ENCODE measurements at regions not wholly inside any gene's neighbourhood (a gene's known extent, or its start where the extent isn't known, plus 50 kb on each side); places are given as distances from the start of the nearest gene placed in this dataset.

GRCh38 chr14:95611293-95611880 lies 74.8 kb upstream of the TCL1B start:
- DNase-seq: no peak
- Histone ChIP-seq H3K36me3 (replicated peaks; ENCODE audit: insufficient read depth, low read length) (no peaks in the 10 kb centered on the region), H3K27ac (ENCODE audit: low read length) (no peak overlapping the region), H3K27me3 (replicated peaks; ENCODE audit: insufficient read depth, low read length) (no peaks in the 10 kb centered on the region; the same call in 1 of the 2 replicates), H3K4me1 (ENCODE audit: low read length) (no peaks in the 10 kb centered on the region), H3K9me3 (replicated peaks; ENCODE audit: insufficient read depth, low read length) (no peaks in the 10 kb centered on the region), H3F3A (ENCODE audit: insufficient read depth, low read length) (no peaks in the 10 kb centered on the region), H3K9ac (ENCODE audit: low read length) (no peak overlapping the region), H3K4me2 (ENCODE audit: low read depth, low read length) (no peak overlapping the region), H2AFZ (ENCODE audit: low read length) (no peak overlapping the region), H3K9me2 (replicated peaks; ENCODE audit: insufficient read depth, low read length) (no peaks in the 10 kb centered on the region), H3K4me3 (ENCODE audit: low read length) (no peak overlapping the region), H4K20me1 (ENCODE audit: insufficient read depth, low read length) (no peaks in the 10 kb centered on the region), H3K79me2 (ENCODE audit: low read length) (no peaks in the 10 kb centered on the region)
- TF ChIP-seq EZH2 (optimal IDR thresholded peaks at IDR 0.05; ENCODE audit: low read depth, low read length) (no peak), EZH2phosphoT487 (IDR thresholded peaks at IDR 0.05; ENCODE audit: low read length) (no peak)
- TF ChIP-seq, protein P1, sequence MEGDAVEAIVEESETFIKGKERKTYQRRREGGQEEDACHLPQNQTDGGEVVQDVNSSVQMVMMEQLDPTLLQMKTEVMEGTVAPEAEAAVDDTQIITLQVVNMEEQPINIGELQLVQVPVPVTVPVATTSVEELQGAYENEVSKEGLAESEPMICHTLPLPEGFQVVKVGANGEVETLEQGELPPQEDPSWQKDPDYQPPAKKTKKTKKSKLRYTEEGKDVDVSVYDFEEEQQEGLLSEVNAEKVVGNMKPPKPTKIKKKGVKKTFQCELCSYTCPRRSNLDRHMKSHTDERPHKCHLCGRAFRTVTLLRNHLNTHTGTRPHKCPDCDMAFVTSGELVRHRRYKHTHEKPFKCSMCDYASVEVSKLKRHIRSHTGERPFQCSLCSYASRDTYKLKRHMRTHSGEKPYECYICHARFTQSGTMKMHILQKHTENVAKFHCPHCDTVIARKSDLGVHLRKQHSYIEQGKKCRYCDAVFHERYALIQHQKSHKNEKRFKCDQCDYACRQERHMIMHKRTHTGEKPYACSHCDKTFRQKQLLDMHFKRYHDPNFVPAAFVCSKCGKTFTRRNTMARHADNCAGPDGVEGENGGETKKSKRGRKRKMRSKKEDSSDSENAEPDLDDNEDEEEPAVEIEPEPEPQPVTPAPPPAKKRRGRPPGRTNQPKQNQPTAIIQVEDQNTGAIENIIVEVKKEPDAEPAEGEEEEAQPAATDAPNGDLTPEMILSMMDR (IDR thresholded peaks at IDR 0.05; ENCODE audit: low read length): no peak

DNA sequence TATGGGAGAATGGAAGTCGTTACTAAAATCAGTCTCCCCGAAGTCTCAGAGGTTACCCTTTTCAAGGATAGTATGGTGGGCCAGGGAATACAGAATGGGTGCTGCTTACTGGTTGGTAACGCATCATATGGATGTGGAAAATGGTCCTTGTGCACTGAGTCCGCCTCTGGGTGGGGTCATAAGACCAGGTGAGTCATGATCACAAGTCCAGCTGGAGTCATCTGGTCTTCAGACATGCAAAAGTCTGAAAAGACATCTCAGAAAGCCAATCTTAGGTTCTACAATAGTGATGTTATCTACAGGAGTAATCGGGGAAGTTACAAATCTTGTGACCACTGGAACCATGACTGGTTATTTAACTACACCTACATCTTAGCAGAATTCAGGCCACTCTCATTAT lies 71.9 kb upstream of the TCL1B start:
- no peak for DNase-seq
- no peak overlapping the region for H3K27ac ChIP-seq (ENCODE audit: low read length)
- no peaks in the 10 kb centered on the region for H3K9me2 ChIP-seq (replicated peaks; ENCODE audit: insufficient read depth, low read length)
- no peaks in the 10 kb centered on the region for H3F3A ChIP-seq (ENCODE audit: insufficient read depth, low read length)
- no peaks in the 10 kb centered on the region for H4K20me1 ChIP-seq (ENCODE audit: insufficient read depth, low read length)
- no peak overlapping the region for H2AFZ ChIP-seq (ENCODE audit: low read length)
- H3K4me3 ChIP-seq (ENCODE audit: low read length): no peak overlapping the region
- no peaks in the 10 kb centered on the region for H3K36me3 ChIP-seq (replicated peaks; ENCODE audit: insufficient read depth, low read length)
- H3K4me2 ChIP-seq (ENCODE audit: low read depth, low read length): no peak overlapping the region
- H3K27me3 ChIP-seq (replicated peaks; ENCODE audit: insufficient read depth, low read length): no peaks in the 10 kb centered on the region
- no peaks in the 10 kb centered on the region for H3K79me2 ChIP-seq (ENCODE audit: low read length)
- TF ChIP-seq, protein P1 (IDR thresholded peaks at IDR 0.05; ENCODE audit: low read length): no peak
- TF ChIP-seq EZH2 (optimal IDR thresholded peaks at IDR 0.05; ENCODE audit: low read depth, low read length) (no peak), EZH2phosphoT487 (IDR thresholded peaks at IDR 0.05; ENCODE audit: low read length) (no peak)
- H3K9ac ChIP-seq (ENCODE audit: low read length): no peak overlapping the region
- no peaks in the 10 kb centered on the region for H3K4me1 ChIP-seq (ENCODE audit: low read length)
- H3K9me3 ChIP-seq (replicated peaks; ENCODE audit: insufficient read depth, low read length): no peaks in the 10 kb centered on the region

DNA sequence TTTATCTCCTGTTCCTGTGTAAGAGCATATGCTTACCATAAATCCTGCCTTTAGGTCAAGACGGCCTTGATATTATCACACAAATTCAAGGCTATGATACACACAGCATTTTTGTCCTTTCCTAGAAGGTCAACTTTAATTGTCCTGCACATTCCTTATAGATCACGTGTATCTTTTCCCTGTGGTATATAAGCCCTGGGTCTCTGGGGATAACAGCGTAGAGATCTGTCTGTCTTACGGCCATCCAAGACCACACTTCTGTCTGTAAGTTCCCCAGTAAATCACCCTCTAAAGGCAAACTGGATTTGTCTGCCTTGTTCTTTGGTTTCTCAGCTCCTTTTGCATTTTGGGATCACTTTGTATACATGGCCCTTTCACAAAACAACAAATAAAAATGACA lies 69.5 kb upstream of the TCL1B start:
- Histone ChIP-seq H3K79me2 (ENCODE audit: low read length) (no peaks in the 10 kb centered on the region), H3F3A (ENCODE audit: insufficient read depth, low read length) (no peaks in the 10 kb centered on the region), H3K9me3 (replicated peaks; ENCODE audit: insufficient read depth, low read length) (no peaks in the 10 kb centered on the region), H2AFZ (ENCODE audit: low read length) (no peak overlapping the region), H3K4me1 (ENCODE audit: low read length) (no peaks in the 10 kb centered on the region), H3K36me3 (replicated peaks; ENCODE audit: insufficient read depth, low read length) (no peaks in the 10 kb centered on the region), H4K20me1 (ENCODE audit: insufficient read depth, low read length) (no peaks in the 10 kb centered on the region), H3K27me3 (replicated peaks; ENCODE audit: insufficient read depth, low read length) (no peaks in the 10 kb centered on the region), H3K9ac (ENCODE audit: low read length) (no peak overlapping the region), H3K9me2 (replicated peaks; ENCODE audit: insufficient read depth, low read length) (no peaks in the 10 kb centered on the region), H3K27ac (ENCODE audit: low read length) (no peak overlapping the region), H3K4me3 (ENCODE audit: low read length) (no peak overlapping the region), H3K4me2 (ENCODE audit: low read depth, low read length) (no peak overlapping the region)
- TF ChIP-seq EZH2phosphoT487 (IDR thresholded peaks at IDR 0.05; ENCODE audit: low read length) (no peak), EZH2 (optimal IDR thresholded peaks at IDR 0.05; ENCODE audit: low read depth, low read length) (no peak)
- TF ChIP-seq, protein P1 (IDR thresholded peaks at IDR 0.05; ENCODE audit: low read length): no peak
- DNase-seq: no peak

Data from MM.1S (cell line).